Stimulated activated CD4-positive, alpha-beta T cell treated with anti-CD3 and anti-CD28 coated beads, Interleukin-15, amount 100 ng/mL, for 48 hours (primary cell): ENCODE measurements at regions not wholly inside any gene's neighbourhood (a gene's known extent, or its start where the extent isn't known, plus 50 kb on each side); places are given as distances from the start of the nearest gene placed in this dataset.

Experiments used
- DNase-seq, 2 donors: peaks; one replicate each; pipeline ENCODE4 v3.0.0-alpha.2; 2020; ENCODE audit warnings: low read depth in 2 of 2

DNA sequence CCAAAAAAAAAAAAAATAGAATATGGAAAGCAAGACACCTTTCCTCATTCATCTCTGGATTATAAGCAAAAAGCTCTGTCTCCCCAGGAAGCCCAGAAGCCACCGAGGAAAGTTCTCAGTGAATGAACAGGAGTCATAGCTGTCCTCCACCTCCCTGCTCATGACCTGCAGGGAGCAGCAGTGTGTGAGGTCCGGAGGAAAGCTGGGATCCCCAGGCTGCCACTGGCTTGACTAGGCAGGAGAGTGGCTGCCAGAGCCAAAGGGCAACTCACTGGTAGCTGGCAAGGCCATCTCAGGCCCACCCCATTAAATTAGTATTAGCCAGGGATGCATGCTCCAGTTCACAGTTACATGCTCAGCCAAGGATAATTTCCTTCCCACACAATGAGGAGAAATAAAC is 191.6 kb upstream of the STT3B start:
- no peak for DNase-seq

GRCh38 chr3:31343075-31343474 is 189.7 kb upstream of the STT3B start:
- DNase-seq: no peak

DNA sequence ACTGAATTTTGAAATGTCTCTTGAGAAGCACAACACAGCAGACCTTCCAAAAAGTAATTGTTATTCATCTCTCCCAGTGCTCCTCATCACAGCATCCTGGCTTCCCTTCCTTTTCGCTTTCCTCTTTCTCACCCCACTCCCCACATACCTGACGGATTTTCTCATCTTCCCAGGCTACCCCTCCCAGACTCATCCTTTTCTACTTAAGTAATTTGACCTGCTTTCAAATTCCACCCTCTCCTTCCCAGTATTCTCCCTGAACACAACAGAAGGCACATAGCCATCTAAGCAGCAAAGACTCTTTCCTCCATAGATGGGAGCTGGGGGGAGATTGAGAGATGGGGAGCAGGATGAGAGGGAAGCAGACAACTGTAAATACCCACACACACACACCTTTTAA is 187.1 kb upstream of the STT3B start:
- no peak for DNase-seq

GRCh38 chr3:31346542-31346979 is 186.2 kb upstream of the STT3B start:
- no peak for DNase-seq

GRCh38 chr3:31349001-31349748 is 183.6 kb upstream of the STT3B start:
- no peak for DNase-seq

DNA sequence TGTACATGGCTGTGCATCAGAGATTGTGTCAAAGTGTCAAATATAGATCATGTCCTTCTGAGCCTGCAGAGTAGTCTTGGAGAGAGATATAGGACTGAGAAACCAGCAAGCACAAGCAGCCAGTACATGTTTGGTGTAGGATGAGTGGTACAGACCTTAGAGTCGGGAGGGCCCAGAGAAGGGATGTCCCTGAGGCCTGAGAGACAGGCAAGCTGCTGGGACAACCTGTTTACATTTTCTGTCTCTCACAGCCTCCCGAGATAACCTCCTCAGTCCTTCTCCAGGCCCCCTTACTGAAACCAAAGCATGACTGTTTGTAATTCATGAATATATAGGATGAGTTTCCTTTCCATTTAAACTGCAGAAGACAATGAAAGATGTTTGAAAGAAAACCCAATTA is 182.4 kb upstream of the STT3B start:
- DNase-seq: no peak

- no peak for DNase-seq
These were observed 180.4 kb upstream of the STT3B start for GRCh38 chr3:31352331-31352730.

DNA sequence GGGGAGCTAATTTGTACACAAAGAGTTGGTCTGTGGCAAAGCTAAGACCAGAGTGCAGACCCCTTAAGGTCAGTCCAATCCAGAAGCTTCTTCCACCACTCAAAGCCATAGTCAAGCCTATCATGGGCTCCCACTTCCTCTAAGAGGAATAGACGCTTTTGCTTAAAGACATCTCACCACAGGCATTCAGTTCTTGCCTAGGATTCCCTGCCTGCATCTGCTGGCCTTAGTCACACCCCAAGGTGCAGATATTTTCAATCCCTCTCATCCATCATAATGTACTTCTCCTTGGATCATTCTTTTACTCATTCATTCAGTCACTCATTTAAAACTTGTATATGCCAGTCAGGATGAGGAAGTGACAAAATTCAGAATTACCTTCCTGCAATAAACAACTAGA is 179.6 kb upstream of the STT3B start:
- no peak for DNase-seq

DNA sequence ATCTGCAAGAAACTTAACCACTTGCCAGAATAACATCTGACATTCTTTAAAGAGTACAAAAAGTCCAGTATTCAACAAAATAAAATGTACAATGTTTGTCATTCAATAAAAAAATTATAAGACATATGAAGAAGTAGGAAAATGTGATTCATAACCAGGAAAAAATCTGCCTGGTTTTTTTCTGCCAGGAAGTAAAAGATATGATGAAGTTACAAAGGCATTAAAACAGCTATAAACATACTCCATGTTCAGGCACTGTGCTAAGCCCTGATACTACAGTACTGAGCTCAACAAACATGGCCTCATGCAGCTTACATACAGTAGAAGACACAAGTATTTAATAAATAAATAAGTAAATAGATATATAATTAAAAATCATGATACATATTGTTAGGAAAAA is 178.4 kb upstream of the STT3B start:
- no peak for DNase-seq

DNA sequence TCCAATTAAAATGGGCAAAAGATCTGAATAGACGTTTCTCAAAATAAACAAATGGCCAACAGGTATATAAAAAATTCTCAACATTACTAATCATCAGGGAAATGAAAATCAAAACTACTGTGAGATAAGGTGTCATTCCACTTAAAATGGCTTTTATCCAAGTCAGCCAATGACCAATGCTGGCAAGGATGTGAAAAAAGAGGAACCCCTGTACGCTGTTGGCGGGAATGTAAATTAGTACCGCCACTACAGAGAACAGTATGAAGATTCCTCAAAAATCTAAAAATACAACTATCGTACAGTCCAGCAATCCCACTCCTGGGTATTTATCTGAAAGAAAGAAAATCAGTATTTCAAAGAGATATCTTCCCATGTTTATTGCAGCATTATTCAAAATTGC is 176.9 kb upstream of the STT3B start:
- DNase-seq: no peak

DNA sequence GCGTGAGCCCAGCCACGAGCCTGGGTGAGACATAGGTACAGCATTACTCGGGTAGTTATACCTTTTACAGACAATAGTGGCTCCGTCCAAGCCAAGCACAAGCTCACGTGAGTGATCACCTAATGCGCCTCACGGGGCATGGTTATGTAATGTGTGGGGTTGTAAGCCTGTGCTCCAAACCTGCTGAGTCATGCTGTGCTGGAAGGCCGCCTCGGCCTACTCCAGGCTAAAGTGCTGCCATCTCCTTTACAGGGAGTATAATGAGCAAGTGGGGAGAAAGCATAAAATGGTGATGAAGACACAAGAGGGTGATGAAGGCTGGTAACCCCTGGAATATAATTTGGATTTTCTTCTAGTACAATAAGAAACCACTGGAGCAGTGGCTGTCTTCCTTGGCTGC is 175.8 kb upstream of the STT3B start:
- DNase-seq: no peak

GRCh38 chr3:31357451-31357850 is 175.3 kb upstream of the STT3B start:
- no peak for DNase-seq

GRCh38 chr3:31358473-31359070 is 174.2 kb upstream of the STT3B start:
- no peak for DNase-seq

DNA sequence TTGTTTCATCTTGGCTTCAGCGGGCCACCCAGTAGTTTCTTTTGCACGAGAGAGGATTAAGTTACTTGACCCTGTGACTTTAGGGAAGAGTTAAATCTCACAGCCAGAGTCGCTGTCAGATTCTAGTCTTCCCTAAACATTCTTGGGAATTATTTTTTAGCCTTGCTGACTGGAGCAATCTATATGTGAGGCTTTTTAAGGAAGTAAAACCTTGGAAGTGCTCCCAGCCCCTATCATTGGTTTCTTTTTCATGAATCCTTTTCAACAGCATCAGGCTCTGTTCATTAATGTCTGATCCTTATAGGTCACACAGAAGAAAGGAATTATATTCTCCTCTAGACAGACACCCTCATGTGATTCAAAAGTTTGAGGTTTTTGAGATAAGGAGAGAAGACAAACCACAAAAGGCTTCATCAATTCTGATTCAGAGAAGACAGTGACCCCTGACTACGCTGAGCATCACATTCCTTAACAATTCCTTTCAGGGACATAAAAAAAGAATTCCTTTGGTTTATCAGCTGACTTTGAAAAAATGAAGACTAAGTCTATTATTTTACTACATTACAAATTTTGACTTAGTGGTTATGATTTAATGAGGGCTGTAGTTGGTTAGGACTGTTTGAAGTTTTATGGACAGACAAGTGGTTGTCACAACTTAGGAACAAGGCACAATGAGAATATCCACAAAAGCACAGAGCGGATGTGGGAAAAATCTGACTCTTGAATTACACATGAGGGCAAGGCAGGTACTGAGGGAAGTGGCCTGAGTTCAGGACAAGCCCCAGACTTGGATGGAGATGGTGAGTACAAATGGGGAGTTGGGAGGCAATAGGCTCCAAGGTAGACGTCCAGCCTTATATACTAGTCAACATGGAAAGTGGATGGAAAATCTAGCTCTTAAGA is 171.1 kb upstream of the STT3B start:
- DNase-seq: no peak

GRCh38 chr3:31364188-31364587 is 168.5 kb upstream of the STT3B start:
- no peak for DNase-seq

- DNase-seq: no peak
These were observed 168.0 kb upstream of the STT3B start for GRCh38 chr3:31364711-31365110.

DNA sequence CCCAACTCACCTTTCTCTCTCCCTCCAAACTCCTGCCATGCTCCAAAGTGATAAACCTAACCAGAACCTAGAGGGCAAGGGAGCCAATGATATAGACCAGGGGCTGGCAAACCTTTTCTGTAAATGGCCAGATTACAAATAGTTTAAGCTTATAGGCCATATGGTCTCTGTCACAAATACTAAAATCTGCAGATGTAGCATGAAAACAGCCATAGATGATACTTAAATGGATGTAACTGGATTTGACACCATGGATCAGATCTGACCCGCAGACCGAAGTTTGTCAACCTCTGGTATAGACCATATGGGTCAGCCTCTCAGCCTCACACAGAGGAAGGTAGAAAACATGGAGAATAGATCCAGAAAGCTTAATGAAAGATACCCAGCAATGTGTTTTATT is 165.2 kb upstream of the STT3B start:
- DNase-seq: no peak

DNA sequence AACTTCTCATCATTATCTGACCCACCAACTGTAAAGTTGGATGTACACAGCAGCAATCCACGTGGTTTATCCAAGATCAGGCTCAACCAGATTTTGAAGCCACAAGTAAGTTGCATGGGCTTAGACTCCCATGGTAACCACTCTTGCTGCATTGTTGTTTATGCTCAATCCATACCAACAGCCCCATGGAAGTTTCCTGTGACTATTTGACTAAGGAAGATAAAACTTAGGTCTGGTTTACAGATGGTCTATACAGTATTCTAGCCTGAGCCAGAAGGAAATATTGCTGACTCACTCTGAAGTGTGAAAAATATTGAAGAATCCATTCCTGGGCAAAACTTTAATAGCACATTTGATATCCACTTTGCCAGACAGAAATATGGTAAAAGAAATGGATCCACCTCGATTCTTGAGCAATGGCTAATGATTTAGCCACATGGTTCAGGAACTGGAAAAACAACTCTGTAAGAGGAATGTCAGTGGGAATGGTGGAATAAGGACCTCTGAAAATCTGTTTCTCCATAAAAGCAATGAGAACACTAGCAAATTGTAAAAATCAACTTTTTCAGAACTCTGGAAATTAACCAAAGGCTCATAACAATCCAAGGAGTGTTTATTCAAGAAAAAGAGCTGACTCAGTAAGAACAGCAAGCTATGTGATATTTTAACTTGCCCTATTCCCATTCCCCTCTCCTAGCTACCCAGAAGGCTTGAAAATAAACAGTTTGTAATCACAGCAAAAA is 162.9 kb upstream of the STT3B start:
- DNase-seq: no peak

DNA sequence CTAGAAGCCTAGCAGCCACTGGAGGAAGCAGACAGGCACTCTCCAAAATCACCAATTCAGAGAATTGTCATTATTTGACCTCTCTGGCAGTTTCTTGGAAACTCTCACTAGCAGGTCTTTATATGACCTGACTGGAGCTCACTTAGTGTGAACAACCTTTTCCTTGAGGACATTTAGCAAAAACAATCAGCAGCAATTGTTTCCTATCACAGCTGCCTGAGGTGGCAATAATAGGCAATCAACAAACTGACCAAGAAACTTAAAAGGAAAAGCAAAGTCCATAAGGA is 162.4 kb upstream of the STT3B start:
- DNase-seq: no peak

- DNase-seq: no peak
These were observed 162.0 kb upstream of the STT3B start for GRCh38 chr3:31370681-31371080.

GRCh38 chr3:31371484-31372177 is 161.1 kb upstream of the STT3B start:
- no peak for DNase-seq

DNA sequence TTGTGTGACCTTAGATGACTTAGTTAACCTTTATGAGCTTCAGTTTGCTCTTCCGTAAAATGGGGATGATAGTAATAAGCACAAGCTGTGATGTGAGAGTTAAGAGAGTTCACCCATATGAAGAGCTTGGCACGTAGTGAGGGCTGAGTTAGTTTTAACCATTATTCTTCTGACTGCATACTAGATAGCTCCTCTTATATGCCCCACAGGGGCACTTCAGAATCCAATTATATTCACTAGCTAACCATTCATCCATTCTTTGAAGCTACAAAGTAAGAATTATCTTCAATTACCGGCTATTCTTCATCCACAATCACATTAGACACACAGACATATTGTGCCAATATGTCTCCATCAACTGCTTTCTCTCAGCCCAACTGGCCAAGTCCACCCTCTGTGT is 159.0 kb upstream of the STT3B start:
- no peak for DNase-seq
